Retinal pigment epithelial cell (primary cell): ENCODE measurements at regions not wholly inside any gene's neighbourhood (a gene's known extent, or its start where the extent isn't known, plus 50 kb on each side); places are given as distances from the start of the nearest gene placed in this dataset.

Source experiments
- DNase-seq: peaks from one replicate; pipeline ENCODE4 v3.0.0-alpha.2; 2010; ENCODE audit warnings: low read depth
- H3K4me3 ChIP-seq: 2 replicates; pipeline ENCODE4 v1.5.1; 2011; ENCODE audit warnings: mild to moderate bottlenecking, low read length, control low read depth, moderate library complexity
- CTCF ChIP-seq: conservative IDR thresholded peaks from 2 replicates; pipeline ENCODE4 v1.5.1; 2011; ENCODE audit warnings: low read depth, low read length, control low read depth, inconsistent platforms

GRCh38 chr3:81439108-81439507 lies 322.3 kb downstream of the GBE1 start:
- no peak for DNase-seq
- H3K4me3 ChIP-seq: no peak overlapping the region
- TF ChIP-seq CTCF: no peak

GRCh38 chr3:81437683-81438082 lies 323.8 kb downstream of the GBE1 start:
- DNase-seq: no peak
- no peak overlapping the region for H3K4me3 ChIP-seq
- no peak for TF ChIP-seq CTCF

- DNase-seq: no peak
- H3K4me3 ChIP-seq: no peak overlapping the region
- no peak for TF ChIP-seq CTCF
Observed at GRCh38 chr3:81436182-81436581, 325.3 kb downstream of the GBE1 start.

GRCh38 chr3:81435050-81435449 lies 326.4 kb downstream of the GBE1 start:
- H3K4me3 ChIP-seq: no peak overlapping the region
- no peak for DNase-seq
- TF ChIP-seq CTCF: no peak

DNA sequence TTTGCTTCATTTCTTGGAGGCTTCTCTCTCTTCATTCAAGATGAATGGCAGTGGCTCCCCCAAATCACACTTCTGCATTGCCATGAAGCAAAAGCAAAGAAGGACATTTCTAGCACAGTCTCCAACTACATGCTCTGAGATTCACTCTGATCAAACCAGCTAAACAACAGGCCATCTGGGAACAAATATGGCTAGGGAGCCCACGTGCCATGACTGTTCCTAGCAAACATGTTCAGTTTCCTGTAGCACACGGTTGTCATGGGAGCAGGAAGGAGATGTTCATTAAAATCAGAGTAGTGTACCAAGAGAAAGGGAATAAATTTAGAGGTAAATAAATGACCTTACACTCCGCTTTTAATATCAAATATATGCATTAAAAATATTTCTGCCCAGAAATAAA lies 327.3 kb downstream of the GBE1 start:
- no peak for TF ChIP-seq CTCF
- no peak overlapping the region for H3K4me3 ChIP-seq
- DNase-seq: no peak

- DNase-seq: no peak
- no peak for TF ChIP-seq CTCF
- no peak overlapping the region for H3K4me3 ChIP-seq
Observed at GRCh38 chr3:81433675-81434074, 327.8 kb downstream of the GBE1 start.

GRCh38 chr3:81432456-81432855 lies 329.0 kb downstream of the GBE1 start:
- H3K4me3 ChIP-seq: no peak overlapping the region
- no peak for TF ChIP-seq CTCF
- no peak for DNase-seq
